ENCODE measurements at regions not wholly inside any gene's neighbourhood (a gene's known extent, or its start where the extent isn't known, plus 50 kb on each side); places are given as distances from the start of the nearest gene placed in this dataset.

DNA sequence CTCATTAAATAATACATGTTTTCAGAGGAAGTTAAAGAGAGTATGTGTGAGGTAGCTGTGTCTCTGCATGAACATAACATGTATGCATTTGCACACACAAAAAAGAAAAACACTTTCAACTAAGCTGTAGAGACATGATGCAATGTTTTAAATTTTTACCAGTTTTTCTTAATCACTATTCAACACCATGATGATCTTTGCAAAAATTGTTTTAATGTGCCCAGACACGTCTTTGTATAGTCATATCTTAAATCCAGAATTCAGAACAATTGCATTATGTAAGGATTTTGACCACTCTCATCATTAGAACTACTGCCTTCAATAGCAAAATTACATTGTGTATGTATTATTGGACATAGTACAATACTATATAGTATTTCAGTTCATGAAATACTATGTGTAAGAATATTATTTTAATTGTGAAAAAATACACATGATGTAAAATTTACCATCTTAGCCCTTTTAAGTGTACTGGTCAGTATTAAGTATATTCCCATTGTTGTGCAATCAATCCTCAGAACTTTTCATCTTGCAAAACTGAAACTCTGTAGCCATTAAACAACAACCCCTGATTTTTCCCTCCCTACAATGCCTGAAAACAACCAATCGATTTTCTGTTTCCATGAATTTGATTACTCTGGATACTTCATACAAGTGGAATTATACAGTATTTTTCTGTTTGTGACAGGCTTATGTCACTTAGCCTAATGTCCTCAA, 104.5 kb upstream of the ACVR2A start:
- no peak for DNase-seq (ENCODE audit: low read depth in 2 of 2)
- Histone ChIP-seq H3K79me2 (ENCODE audit: control insufficient read depth, insufficient read depth, low read length) (no peaks in the 10 kb centered on the region), H4K20me1 (ENCODE audit: control insufficient read depth, extremely low read depth, insufficient read depth, low read length) (no peaks in the 10 kb centered on the region), H3K4me1 (ENCODE audit: control insufficient read depth, extremely low read depth, insufficient read depth, low read length) (no peaks in the 10 kb centered on the region), H3K36me3 (ENCODE audit: control insufficient read depth, insufficient read depth, low read length) (no peaks in the 10 kb centered on the region), H3K9ac (ENCODE audit: insufficient read depth, low read length) (no peak overlapping the region), H3K27ac (ENCODE audit: insufficient read depth, low read length) (no peak overlapping the region), H3K4me3 (replicated peaks in 1 of 4; ENCODE audit: control extremely low read depth in 1 of 4, insufficient read depth in 1 of 4, low read depth in 3 of 4, low read length in 4 of 4) (no peak overlapping the region), H3K27me3 (ENCODE audit: control insufficient read depth, insufficient read depth, low read length) (no peaks in the 10 kb centered on the region), H3K4me2 (ENCODE audit: extremely low read depth, insufficient read depth, low read length) (no peak overlapping the region), H3K9me3 (ENCODE audit: control insufficient read depth, insufficient read depth, low read depth, low read length) (no peaks in the 10 kb centered on the region), H2AFZ (ENCODE audit: low read length) (no peak overlapping the region)
- no peak for TF ChIP-seq EZH2 (IDR thresholded peaks at IDR 0.05; ENCODE audit: low read length, missing control alignments)
- TF ChIP-seq, protein P1, sequence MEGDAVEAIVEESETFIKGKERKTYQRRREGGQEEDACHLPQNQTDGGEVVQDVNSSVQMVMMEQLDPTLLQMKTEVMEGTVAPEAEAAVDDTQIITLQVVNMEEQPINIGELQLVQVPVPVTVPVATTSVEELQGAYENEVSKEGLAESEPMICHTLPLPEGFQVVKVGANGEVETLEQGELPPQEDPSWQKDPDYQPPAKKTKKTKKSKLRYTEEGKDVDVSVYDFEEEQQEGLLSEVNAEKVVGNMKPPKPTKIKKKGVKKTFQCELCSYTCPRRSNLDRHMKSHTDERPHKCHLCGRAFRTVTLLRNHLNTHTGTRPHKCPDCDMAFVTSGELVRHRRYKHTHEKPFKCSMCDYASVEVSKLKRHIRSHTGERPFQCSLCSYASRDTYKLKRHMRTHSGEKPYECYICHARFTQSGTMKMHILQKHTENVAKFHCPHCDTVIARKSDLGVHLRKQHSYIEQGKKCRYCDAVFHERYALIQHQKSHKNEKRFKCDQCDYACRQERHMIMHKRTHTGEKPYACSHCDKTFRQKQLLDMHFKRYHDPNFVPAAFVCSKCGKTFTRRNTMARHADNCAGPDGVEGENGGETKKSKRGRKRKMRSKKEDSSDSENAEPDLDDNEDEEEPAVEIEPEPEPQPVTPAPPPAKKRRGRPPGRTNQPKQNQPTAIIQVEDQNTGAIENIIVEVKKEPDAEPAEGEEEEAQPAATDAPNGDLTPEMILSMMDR (conservative IDR thresholded peaks at IDR 0.05 in 1 of 2, IDR thresholded peaks at IDR 0.05 in 1 of 2; ENCODE audit: low read depth in 1 of 2, low read length in 2 of 2) = no peak

DNA sequence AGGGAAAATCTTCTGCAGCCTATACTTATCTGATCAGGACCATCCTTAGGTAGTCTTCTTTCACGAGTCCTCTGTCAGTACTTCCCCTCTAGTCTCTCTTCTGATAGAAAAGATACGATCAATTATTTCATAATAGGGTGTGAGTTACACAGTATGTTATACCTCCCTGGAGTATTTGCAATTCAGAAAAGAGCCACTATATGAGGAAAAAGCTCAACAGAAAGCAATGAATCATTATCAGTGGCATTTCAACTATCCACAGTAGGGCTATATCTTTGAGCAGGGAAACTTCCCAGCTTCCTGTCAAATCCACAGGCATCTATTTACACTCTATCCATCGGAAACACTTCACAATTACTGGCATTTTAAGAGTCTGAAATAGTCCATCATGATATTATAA, 105.3 kb upstream of the ACVR2A start:
- Histone ChIP-seq H3K27me3 (ENCODE audit: control insufficient read depth, insufficient read depth, low read length) (no peaks in the 10 kb centered on the region), H2AFZ (ENCODE audit: low read length) (no peak overlapping the region), H3K4me1 (ENCODE audit: control insufficient read depth, extremely low read depth, insufficient read depth, low read length) (no peaks in the 10 kb centered on the region), H3K4me2 (ENCODE audit: extremely low read depth, insufficient read depth, low read length) (no peak overlapping the region), H4K20me1 (ENCODE audit: control insufficient read depth, extremely low read depth, insufficient read depth, low read length) (no peaks in the 10 kb centered on the region), H3K9ac (ENCODE audit: insufficient read depth, low read length) (no peak overlapping the region), H3K36me3 (ENCODE audit: control insufficient read depth, insufficient read depth, low read length) (no peaks in the 10 kb centered on the region), H3K79me2 (ENCODE audit: control insufficient read depth, insufficient read depth, low read length) (no peaks in the 10 kb centered on the region), H3K4me3 (replicated peaks in 1 of 4; ENCODE audit: control extremely low read depth in 1 of 4, insufficient read depth in 1 of 4, low read depth in 3 of 4, low read length in 4 of 4) (no peak overlapping the region), H3K9me3 (ENCODE audit: control insufficient read depth, insufficient read depth, low read depth, low read length) (no peaks in the 10 kb centered on the region), H3K27ac (ENCODE audit: insufficient read depth, low read length) (no peak overlapping the region)
- peak in 1 of 2 donors; percentile 63 for DNase-seq (ENCODE audit: low read depth in 2 of 2)
- no peak for TF ChIP-seq EZH2 (IDR thresholded peaks at IDR 0.05; ENCODE audit: low read length, missing control alignments)
- TF ChIP-seq, protein P1 (conservative IDR thresholded peaks at IDR 0.05 in 1 of 2, IDR thresholded peaks at IDR 0.05 in 1 of 2; ENCODE audit: low read depth in 1 of 2, low read length in 2 of 2) = no peak

DNA sequence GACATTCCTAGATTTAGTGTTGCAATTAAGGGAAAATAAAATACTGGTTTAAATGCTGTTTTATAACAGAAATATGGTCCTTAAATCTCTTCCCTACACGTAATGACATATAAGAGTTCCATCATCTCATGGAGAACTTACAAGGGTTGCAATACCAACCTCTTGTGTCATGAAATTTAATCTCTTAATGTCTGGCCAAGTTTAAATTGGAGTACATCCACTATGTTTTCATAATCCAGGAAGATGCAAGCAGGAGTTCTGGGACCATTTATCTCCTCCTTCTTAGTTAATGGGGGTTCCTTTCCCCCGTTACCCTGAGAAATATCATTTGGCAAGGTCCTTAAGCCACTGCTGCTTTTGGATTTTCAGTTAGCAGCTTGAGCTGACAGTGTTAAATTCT, 126.0 kb upstream of the ACVR2A start:
- no peaks in the 10 kb centered on the region for H3K9me3 ChIP-seq (ENCODE audit: control insufficient read depth, insufficient read depth, low read depth, low read length)
- H3K4me1 ChIP-seq (ENCODE audit: control insufficient read depth, extremely low read depth, insufficient read depth, low read length) = no peaks in the 10 kb centered on the region
- H3K79me2 ChIP-seq (ENCODE audit: control insufficient read depth, insufficient read depth, low read length) = no peaks in the 10 kb centered on the region
- no peak overlapping the region for H3K4me3 ChIP-seq (replicated peaks in 1 of 4; ENCODE audit: control extremely low read depth in 1 of 4, insufficient read depth in 1 of 4, low read depth in 3 of 4, low read length in 4 of 4)
- TF ChIP-seq, protein P1 (conservative IDR thresholded peaks at IDR 0.05 in 1 of 2, IDR thresholded peaks at IDR 0.05 in 1 of 2; ENCODE audit: low read depth in 1 of 2, low read length in 2 of 2) = no peak
- TF ChIP-seq EZH2 (IDR thresholded peaks at IDR 0.05; ENCODE audit: low read length, missing control alignments) = no peak
- no peak overlapping the region for H3K9ac ChIP-seq (ENCODE audit: insufficient read depth, low read length)
- no peak overlapping the region for H2AFZ ChIP-seq (ENCODE audit: low read length)
- no peak overlapping the region for H3K27ac ChIP-seq (ENCODE audit: insufficient read depth, low read length)
- H3K27me3 ChIP-seq (ENCODE audit: control insufficient read depth, insufficient read depth, low read length) = no peaks in the 10 kb centered on the region
- DNase-seq (ENCODE audit: low read depth in 2 of 2) = no peak
- H3K4me2 ChIP-seq (ENCODE audit: extremely low read depth, insufficient read depth, low read length) = no peak overlapping the region
- H3K36me3 ChIP-seq (ENCODE audit: control insufficient read depth, insufficient read depth, low read length) = no peaks in the 10 kb centered on the region
- no peaks in the 10 kb centered on the region for H4K20me1 ChIP-seq (ENCODE audit: control insufficient read depth, extremely low read depth, insufficient read depth, low read length)

Measured in fibroblast of lung (primary cell).